NCI-H774 (cell line): ENCODE measurements at regions not wholly inside any gene's neighbourhood (a gene's known extent, or its start where the extent isn't known, plus 50 kb on each side); places are given as distances from the start of the nearest gene placed in this dataset.

Source experiments
- DNase-seq: peaks from one replicate; lab custom pipeline; 2025; lab: John Stamatoyannopoulos, UW

DNA sequence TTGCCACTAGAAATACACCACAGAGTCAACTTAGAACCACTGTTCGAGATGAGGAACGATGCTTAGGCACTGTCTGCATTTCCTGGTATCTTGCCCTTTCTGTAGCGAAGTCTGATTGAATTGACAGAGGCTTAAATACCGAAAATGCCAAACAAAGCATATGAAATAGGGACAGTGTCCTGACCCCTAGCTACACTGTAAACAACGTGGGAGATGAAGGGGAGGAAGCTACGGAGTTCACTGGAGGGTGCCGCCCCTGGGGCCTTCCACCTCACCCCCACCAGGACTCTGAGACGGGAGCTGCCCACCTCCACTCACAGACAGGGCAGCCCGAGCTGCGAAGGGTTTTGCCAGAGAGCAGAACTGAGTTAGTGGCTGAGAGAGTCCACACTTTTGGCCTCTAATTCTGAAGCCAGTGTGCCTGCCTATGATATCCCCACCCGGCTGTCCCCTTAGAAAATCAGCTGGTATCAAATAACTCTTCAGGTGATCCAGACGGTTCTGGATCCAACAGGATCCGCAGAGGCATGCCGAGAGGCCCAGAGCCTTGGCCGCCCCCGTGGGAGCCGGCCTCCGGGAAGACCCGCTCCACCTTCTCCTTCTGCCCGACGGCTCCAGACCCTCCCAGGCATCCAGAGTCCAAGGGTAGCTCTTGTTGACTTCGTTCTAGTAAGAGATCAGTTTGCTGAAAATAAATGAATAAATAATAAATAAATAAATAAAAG lies 230.7 kb upstream of the DIO3 start:
- DNase-seq, result no peak

DNA sequence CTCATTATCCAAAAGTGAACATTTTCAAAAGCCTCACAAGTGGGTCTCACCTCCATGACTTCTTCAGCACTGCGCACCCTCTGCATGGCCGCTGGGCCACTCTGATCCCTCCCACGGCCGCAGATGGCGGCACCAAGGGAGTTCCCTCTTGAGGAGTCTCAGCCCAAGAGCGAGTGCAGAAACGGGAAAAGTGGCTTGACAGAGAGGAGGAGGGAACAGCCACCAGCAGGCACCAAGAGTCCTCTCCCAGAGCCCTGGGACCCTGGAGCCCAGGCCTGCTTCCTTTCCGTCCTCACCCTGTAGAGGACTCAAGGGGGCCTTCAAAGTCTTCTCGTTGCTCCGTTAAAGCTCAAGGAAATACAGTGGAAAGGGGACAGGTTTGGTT lies 230.2 kb upstream of the DIO3 start:
- DNase-seq, result no peak

DNA sequence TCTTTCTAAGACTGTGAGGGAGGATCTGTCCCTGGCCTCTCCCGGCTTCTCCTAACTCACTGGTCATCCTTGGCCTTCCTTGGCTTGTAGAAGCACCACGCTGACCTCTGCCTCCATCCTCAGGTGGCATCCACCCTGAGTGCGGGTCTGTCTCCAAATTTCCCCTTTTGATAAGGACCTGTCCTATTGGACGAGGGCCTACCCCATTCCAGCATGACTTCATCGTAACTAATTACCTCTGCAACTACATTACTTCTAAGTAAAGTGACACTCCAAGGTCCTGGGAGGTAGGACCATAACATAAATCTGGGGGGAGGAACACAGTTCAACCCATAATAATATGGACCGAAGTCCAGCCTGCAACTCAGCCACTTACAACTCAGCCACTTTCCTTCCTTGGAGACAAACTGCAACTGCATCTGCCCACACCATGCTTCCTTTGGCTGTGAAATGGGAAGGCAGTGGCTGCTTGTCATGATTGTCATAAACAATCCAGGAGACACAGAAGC lies 229.6 kb upstream of the DIO3 start:
- DNase-seq, result no peak

DNA sequence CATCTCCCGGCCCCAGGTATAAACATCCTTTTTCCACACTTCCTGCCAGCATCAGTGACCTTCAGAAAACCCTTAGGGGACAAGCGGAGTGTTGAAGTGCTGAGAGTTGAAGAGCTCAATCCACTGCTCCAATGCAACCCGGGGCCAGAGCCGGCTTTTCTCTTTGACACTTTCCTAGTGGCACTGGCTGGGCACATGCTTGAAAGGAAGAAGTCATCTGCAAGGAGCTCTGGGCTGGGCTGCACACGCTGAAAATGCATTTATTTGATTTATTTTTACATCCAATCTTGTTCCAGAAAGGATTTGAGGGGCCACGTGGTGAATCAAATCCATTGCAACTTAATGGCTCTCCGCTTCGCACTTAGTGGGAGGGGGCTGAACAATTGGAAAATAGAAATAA lies 229.0 kb upstream of the DIO3 start:
- DNase-seq, result no peak

DNA sequence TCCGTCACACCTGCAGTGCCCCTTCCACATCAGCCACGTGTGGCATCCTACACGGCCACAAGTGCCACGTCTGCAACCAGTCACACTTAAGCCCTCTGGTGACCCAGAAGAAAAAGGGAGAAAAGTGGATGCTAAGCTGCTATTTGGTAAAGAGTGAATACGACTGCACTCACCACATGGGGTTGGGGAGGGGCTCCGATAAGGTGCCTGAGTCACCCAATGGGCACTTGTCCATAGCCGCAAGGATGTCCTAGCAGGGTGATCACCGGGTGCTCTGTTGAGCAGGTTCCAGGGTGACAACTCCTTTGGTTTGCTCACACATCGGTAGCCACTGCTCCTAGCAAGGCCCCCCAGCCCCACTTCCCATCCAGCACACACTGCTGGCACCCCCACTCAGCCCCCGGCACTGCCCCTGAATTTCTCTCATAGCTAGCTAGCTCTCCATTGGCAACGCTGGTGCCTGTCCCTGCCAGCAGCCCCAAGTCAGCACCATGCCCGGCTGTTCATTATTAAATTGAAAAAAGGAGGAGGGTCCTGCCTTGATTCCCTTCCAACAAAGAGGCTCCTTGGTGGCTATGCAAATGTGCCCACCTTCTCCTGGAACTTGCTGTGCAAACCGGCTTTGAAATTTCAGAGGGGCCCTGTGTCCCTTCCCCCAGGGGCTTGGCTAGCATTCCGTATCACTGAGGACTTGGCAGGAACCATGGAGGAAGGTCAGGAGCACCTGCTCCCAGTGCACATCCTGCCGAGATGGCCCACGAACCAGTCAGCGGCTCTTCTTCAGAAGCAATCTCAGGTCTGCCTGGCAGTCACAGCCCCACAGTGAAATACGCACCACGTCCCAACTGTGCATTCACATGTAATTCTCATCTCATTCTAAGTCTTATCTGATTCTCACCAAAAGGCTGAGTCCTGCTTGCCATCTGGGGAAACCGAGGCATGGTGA lies 227.7 kb upstream of the DIO3 start:
- no peak for DNase-seq

DNA sequence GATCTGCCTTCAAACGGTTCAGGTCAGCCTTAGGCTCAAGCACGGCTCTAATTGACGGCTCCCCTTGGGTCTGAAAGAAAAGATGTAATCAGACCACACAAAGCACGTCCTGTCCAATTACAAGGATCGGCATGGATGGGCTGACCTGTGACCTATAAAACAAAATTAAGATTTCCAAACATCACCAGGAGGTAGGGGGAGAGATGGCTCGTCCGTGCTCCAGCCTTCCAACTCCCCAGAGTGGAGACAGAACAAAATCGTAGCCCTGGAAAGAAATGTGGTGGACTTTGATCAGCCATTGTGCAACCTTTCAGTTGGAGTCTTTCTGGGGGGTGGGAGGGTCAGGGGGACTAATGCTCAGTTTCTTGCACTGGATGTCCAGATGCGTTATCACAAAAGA lies 226.6 kb upstream of the DIO3 start:
- no peak for DNase-seq

DNA sequence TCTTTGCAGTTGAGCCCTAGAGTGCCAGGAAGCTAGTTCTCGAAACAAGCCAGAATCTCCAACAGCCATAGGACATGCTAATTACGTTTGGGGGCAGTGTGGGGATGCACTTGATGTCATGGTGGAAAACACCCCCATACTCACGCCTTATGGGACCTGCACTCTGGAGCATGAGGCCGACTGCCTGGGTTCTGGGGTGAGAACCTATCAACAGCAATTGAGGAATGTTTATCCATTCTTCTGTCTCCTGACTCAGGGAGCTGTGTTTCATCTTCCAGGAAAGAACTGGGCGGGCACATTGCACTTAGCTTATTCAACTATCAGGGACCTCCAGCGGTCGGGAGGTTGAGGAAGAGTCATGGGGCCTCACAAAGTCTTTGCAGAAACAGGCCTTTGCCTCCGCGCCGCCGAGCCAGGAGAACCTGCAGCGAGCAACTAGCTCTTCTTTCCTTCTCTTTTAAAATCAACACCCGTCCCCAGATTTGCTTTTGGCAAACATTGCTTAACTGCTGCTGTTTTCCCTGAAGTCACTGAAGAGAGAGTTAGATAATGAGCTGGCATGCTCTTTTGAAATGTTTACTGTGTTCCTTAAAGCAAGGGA lies 226.1 kb upstream of the DIO3 start:
- DNase-seq, result no peak

DNA sequence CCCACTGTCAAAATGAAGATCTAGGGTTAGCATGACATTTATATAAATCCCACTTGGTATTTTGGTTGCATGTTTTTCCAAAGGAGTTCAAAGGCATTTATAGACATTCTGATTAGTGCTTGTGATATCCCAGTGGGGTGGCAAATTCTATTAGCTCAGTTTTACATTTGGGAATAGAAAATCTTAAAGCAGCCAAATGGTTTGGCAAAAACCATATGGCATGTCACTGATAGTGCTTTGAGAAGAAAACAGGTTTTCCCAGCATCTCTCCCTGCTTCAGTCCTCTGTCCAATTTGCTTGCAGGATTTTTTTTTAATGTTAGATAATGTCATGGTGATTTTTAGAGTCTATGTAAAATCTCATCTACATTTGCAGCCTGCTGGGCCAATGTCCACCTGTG lies 225.1 kb upstream of the DIO3 start:
- no peak for DNase-seq

DNA sequence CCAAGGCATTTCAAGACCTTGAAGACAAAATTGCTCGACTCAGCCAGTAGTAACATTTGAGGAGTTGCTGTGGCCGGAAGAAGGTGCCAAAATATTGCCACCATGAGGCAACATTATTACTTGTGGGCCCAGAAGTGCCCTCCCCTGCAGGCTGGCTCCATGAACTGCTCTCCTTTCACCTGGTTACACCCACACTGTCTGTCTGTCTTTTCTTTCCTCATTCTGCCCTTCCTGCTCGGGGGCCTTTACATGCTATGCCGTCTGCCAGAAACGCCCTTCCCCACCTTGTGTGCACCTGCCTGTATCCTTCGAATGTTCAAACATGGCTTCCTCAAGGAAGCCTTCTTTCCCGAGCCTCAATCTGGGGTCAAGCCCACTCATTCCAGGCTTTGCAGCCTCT lies 224.2 kb upstream of the DIO3 start:
- no peak for DNase-seq

DNA sequence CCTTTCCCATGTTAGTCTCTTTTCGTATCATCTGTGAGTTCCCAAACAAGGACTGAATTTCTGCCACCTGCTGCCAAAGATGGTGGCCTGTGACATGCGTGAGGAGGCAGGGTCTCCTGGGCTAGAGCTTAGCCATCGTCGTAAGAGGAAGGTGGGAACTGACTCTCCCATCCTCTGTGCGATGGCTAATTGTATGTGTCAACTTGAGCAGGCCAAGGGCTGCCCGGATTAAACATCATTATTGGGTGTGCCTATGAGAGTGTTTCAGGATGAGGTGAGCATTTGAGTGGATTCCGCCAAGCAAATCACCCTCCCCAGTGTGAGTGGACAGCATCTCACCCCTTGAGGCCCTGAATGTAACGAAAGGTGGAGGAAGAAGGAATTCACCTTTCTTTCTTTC lies 220.7 kb upstream of the DIO3 start:
- no peak for DNase-seq

DNA sequence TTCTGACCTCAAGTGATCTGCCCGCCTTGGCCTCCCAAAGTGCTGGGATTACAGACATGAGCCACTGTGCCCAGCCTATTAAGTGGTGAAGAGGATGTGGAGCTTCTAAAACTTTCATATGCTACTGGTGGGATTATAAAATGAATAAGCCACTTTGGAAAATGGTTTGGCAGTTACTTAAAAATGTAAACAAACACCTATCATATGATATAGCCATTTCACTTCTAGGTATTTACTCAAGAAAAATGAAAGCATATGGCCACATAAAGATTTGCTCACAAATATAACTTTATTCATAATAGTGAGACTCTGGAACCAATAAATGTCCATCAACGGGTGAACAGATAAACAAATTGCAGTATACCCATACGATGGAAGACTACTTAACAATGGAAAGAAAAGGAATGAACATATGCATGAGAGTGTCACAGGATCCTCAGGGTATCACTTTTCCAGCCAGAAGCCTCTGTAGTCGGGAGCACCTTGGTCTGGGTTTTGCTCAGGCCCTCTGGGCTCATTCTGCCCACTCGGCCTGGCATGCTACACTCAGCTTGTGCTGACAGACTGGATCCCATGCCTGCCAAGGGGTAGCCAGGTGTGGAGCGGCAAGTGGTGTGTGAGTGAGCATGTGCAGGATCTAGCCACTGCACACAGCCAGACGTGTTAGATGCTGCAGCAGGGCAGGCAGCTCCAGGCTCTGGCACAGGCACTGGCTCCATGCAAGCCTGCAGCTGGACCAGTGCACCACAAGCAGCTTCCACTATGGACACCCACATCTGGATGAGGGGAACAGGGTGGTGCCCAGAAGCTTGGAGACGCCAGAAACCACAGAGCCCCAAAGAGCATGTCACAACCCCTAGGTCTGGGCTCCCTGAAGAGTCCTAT lies 213.2 kb upstream of the DIO3 start:
- DNase-seq, result no peak

DNA sequence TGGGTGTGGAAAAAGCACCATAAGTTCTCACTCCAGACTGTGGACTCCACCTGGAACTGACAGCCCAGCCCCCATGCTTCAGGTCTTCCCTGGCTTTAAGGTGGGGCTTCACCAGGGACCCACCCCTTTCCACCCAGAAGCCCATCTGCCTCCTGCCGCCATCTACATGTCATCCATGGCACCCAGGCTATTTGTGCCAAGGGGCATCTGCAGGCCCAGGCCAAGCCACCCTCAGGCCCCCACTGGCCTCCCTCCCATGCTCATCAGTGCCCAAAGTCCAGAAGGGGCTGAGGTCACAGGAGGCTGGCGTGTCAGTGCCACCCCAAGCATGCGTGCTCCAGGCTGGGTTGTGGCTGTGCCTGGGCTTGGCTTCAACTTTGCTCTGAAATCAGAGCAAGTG lies 212.2 kb upstream of the DIO3 start:
- DNase-seq, result no peak

DNA sequence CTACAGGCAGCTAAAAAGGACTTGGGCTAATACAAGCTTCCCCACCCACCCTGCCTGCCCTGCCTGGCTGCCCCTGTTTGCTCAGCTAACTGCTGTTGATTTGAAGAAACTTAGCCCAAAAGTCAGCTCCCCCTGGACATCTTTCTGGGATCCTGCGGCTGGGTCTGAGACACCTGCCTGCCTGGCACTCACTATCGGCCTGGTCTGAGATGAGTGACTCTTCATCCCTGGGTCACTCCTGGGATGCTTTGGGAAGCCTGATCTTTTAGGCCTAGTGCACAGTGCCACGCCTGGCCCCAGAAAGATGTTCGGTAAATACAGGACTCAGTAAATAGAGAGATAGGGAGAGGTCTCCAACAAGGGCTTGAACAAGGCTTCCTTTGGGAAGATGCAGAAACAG lies 211.3 kb upstream of the DIO3 start:
- no peak for DNase-seq

DNA sequence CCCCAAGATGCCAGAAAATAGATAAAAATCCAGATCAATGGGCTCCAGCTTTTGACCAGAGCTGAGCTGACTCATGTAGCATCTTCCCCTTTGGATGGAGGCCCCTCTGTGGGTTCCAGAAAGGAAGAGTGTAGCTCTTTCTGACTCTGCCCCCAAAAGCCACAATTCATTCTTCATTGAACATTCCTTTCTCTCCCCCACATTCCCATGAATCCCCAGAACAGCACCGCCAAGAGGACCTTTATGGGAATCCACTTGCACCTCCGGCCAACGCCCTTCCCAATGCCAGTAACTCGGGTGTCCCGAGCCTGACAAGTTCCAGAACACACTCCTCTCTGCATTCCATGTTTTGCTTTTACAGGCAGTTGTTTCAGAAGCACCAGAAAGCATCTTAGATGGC lies 210.6 kb upstream of the DIO3 start:
- no peak for DNase-seq

DNA sequence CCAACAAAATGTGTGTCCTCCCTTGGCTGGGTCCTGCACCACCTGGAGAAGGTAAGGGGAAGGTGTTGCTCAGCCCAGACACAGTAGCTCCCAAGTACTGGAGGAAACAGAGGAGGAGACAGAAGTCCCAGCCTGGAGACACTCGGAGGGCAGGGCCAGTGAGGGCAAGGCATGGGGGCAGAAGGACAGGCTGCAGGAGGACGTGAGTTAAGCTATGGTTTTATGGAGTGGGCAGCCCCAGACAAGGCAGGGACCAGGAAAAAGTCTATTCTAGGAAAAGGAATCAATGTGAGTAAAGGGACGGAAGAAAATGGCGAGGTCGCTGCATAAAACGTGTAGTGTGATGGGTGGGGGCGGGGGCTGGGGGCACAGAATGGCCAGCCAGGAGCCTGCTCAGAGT lies 210.1 kb upstream of the DIO3 start:
- DNase-seq, result no peak

DNA sequence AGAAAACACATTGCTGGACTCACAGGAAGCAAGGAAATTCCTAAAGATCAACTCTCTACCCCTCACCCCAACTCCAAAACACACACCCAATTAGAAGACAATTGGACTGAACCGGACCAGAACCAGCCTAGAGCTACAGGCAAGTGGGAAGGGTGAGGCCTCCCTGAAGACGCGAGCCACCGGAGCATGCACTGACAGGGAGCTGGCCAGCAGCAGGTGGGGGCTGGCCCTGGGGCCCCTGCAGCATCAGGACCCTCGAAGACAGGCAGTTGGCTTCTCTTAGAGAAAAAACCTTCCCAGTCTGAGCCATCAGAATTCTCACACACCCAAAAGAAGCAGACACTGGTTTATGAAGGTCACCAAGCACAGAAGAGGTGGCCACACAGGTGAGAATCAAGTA lies 209.5 kb upstream of the DIO3 start:
- no peak for DNase-seq

DNA sequence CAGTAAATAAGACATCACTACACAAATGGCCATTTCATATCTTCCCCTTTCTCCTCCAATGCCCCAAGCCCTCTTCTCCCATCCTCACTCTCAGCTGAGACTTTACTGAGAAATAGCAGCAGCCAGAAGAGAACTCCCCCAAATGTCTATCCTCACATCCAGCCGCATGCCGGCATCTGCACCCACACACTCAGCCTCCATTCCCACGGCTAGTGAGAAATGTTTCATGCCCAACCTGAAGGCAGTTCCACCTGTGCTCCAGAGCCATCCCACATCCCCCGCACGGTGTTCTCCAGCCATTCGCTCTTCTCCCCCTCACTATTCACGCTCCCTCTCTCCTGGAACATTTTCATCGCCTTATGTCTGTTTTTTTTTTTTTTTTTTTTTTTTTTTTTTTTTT lies 208.7 kb upstream of the DIO3 start:
- no peak for DNase-seq

DNA sequence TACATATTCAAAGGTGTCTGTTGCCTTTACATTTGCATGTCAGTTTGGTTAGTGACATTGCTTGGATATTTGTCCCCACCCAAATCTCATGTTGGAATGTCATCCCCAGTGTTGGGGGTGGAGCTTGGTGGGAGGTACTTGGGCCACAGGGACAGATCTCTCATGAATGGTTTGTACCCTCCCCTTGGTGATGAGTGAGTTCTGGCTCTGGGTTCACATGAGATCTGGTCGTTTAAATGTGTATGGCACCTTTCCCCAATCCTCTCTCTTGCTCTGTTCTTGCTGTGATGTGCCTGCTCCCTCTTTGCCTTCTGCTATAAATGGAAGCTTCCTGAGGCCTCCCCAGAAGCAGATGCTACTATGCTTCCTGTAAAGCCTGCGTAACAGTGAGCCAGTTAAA lies 207.9 kb upstream of the DIO3 start:
- DNase-seq, result no peak

DNA sequence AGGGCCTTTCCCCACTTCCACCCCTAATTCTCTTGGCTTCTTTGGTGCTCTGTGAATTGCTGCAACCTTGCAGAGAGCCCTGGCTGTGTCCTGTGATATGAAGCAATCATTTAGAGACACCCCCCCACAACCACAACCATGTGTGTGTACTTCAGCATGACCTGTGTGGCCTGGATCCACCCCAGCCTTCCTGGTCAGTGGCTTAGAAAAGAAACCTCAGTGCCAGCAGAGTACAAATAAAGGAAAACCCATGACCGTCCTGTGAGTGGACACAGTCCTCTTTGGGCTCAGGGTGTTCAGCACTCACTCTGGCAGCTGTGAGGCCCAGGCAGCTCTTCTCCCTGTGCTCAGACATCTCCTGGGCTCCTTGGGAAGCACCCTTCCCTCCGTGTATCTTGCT lies 206.6 kb upstream of the DIO3 start:
- no peak for DNase-seq

DNA sequence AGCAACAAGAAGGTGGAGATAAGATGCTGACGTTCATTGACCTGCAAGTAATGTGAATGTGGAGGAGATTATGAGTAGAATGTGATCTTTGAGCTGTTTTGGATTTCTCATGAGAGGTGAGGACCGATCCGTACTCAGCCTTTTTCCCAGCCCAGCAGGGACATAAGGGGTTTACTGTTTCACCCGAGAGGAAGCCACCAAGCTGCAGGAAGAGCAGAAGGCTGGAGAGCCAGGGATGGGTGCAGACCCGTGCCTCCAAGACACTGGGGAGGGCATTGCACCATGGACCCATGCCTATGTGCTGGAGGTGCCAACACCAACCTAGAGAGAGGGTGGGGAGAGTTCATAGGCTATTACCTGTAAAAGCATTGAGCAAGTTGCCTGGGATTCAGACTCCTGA lies 206.0 kb upstream of the DIO3 start:
- no peak for DNase-seq

DNA sequence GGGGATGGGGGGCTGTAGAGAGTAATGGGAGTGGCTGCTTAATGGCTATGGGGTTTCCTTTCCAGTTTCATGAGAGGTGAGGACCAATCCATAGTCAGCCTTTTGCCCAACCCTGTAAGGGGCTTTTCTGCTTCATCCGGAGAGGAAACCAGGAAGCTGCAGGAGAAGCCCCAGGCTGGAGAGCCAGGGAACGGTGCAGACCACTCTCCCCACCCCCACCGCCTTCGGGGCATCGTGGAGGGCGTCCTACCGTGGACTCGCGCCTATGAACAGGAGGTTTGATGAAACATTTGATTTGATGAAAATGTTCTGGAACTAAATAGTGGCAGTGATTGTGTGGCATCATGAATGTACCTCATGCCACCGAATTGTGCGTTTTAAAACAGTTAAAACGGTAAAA lies 204.3 kb upstream of the DIO3 start:
- no peak for DNase-seq
